ENCODE measurements at regions not wholly inside any gene's neighbourhood (a gene's known extent, or its start where the extent isn't known, plus 50 kb on each side); places are given as distances from the start of the nearest gene placed in this dataset.

- DNase-seq = no peak
These were observed 461.7 kb upstream of the TENM4 start for GRCh38 chr11:79902493-79902892.

GRCh38 chr11:79897896-79898295 lies 457.1 kb upstream of the TENM4 start:
- no peak for DNase-seq

- DNase-seq = no peak
These were observed 455.4 kb upstream of the TENM4 start for GRCh38 chr11:79896258-79896657.

- DNase-seq = no peak
These were observed 453.3 kb upstream of the TENM4 start for GRCh38 chr11:79894111-79894510.

GRCh38 chr11:79890272-79890671 lies 449.4 kb upstream of the TENM4 start:
- DNase-seq = no peak

- no peak for DNase-seq
These were observed 424.1 kb upstream of the TENM4 start for GRCh38 chr11:79864882-79865281.

GRCh38 chr11:79860336-79860735 lies 419.5 kb upstream of the TENM4 start:
- DNase-seq = no peak

- DNase-seq = no peak
These were observed 416.8 kb upstream of the TENM4 start for GRCh38 chr11:79857377-79858214.

- DNase-seq = no peak
These were observed 411.3 kb upstream of the TENM4 start for GRCh38 chr11:79852176-79852575.

- DNase-seq = no peak
These were observed 404.3 kb upstream of the TENM4 start for GRCh38 chr11:79845002-79845709.

- no peak for DNase-seq
These were observed 393.2 kb upstream of the TENM4 start for GRCh38 chr11:79834015-79834414.

GRCh38 chr11:79830446-79830845 lies 389.6 kb upstream of the TENM4 start:
- no peak for DNase-seq

- no peak for DNase-seq
These were observed 389.1 kb upstream of the TENM4 start for GRCh38 chr11:79829891-79830290.

- no peak for DNase-seq
These were observed 381.9 kb upstream of the TENM4 start for GRCh38 chr11:79822766-79823165.

- DNase-seq = no peak
These were observed 372.7 kb upstream of the TENM4 start for GRCh38 chr11:79813551-79813950.

- no peak for DNase-seq
These were observed 368.7 kb upstream of the TENM4 start for GRCh38 chr11:79809487-79809886.

GRCh38 chr11:79807506-79807905 lies 366.7 kb upstream of the TENM4 start:
- no peak for DNase-seq

GRCh38 chr11:79796704-79797103 lies 355.9 kb upstream of the TENM4 start:
- DNase-seq = no peak

GRCh38 chr11:79794484-79795393 lies 353.9 kb upstream of the TENM4 start:
- no peak for DNase-seq

- DNase-seq = no peak
These were observed 353.2 kb upstream of the TENM4 start for GRCh38 chr11:79794057-79794456.

- DNase-seq = no peak
These were observed 346.1 kb upstream of the TENM4 start for GRCh38 chr11:79786961-79787360.

- DNase-seq = no peak
These were observed 343.0 kb upstream of the TENM4 start for GRCh38 chr11:79783833-79784232.

- no peak for DNase-seq
These were observed 327.5 kb upstream of the TENM4 start for GRCh38 chr11:79768343-79768742.

Measured in activated CD4-positive, alpha-beta T cell treated with anti-CD3 and anti-CD28 coated beads for 4 hours (primary cell).